GM04504 (cell line): ENCODE measurements at regions not wholly inside any gene's neighbourhood (a gene's known extent, or its start where the extent isn't known, plus 50 kb on each side); places are given as distances from the start of the nearest gene placed in this dataset.

Source experiments
- DNase-seq: peaks from one replicate; pipeline ENCODE4 v3.0.0-alpha.2; 2012; ENCODE audit warnings: low read depth

DNA sequence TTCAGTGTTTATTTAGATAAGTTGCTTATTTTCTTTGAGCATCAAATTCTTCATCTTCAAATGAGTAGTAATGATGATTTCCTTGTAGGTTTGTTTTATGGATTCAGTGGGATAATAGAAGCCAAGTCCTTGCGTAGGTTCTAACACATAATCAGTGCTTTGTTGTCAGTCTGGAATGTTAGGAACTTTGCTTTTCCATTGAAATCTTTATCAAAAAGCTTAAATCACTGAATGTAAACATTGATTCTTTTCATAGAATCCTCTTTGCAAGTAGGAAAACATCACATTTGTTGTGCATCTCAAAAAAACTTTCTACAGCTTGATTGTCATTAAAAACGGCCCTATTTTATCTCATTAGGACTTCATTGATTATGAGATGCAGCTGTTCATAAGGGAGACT lies 490.3 kb upstream of the GOT2 start:
- DNase-seq: no peak

DNA sequence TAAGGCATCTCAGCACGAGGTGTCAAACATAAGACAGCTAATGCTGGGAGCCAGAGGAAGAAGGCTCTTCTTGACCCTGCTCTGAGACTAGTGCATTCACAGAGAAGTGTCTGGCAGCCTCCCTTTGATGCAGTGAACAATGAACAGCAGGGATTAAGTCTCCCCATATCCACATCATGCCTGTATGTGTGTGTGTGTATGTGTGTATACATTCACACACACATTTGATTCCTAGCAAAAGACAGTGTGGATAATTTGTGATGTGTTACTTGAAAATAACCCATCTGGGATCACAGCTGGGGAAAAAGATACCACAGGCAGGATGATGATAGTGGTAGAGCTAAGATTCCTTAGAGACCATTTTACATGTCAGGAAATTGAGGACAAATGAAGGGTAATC lies 485.9 kb upstream of the GOT2 start:
- no peak for DNase-seq

DNA sequence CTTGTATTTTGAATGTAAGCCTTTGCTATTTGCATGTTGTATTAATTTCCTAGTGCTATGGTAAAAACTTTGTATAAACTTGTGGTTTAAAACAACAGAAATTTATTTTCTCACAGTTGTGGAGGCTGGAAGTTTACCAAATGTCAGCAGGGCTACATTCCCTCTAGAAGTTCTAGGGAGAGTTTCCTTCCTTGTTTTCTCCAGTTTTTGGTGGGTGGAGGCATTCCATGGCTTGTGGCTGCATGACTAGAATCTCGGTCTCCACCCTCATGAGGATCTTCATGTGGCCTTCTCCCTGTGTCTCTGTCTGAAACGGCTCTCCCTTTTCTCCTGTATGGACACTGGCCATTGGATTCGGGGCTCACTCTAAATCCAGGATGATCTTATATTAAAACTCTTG lies 482.2 kb upstream of the GOT2 start:
- no peak for DNase-seq

DNA sequence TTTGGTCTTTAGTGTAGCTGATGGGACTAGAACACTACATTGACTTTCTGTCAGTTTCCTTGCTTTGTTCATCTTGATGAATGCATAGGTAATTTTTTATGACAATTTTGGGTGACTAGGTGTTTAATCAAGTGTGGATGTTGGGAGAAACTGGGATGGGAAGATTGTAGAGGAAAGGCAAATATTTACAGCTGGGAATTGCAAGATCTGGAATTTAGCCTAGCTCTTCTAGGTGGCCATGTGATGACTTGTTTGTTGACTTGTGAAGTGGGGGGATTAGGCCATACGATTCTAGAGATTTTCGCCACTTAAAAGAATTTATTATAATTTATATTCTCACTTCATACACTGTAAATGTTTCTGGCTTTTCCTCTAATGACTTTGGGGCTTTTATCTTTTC lies 480.3 kb upstream of the GOT2 start:
- no peak for DNase-seq

DNA sequence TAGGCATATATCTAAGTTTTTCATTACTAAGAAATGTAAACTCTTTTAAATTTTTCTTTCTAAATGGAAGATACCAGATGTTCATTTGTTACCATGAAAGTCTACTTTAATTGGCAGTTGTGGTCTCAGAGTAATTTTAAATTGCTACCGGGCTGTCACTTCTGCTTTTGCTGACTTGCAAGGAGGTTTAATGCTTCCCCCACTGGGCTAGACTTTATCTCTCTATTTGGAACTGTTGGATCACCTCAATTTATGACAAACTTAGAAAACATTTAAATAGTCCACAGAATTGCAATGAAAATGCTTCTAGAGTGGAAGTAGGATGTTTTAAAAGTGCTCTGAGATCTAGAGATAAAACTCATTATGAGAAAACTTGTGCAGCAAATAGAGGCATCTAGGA lies 479.8 kb upstream of the GOT2 start:
- no peak for DNase-seq

DNA sequence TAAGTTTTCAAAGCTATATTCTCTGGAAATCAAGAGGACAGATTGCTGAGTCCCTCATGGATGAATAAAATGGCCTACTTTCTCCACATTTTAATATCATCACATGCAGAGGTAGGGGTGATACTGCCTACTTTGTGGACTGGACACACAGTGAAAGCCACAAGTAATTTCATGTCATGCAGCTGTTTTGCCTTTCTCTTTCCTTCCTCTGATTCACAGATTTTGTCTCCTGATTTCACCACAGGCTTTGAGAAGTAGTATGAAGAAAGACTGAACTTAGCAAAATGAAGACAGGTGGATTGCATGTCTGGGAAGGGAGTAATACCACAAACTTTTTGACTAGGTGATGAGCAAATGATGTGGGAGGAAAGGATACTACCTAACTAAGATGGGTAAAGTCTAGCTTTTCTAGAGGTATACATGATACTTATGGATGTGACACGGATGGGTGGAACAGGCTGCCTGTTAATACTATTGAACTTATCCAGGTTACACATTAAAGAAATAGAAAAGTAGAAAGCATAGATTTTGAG lies 478.4 kb upstream of the GOT2 start:
- no peak for DNase-seq

DNA sequence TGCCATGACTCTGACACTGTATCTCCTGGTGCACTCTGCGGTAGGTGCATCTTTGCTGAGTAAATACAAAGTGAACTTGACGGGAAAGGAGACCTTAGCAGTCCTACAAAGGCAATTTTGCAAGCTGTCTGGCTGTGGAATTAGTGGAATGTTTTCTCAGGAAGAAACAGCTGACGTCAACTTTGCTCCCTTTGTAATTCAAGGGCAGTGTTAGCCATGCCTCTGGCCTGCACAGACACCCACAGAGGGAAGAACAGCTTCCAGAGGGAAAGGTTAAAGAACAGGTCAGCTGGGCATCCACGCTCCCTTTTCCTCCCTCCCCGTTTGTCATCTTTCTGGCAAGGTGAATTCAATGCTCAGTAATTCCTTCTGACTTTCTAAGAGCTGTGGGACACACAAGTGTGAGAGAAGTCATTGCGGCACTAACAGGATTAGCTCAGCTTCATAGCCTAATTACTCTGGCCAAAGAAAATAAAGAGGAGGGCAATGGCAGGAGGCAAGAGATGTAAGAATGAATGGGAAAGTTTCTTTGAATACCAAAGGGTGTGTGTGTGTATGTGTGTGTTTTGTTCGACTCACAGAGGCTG lies 476.9 kb upstream of the GOT2 start:
- DNase-seq: peak; percentile 13

DNA sequence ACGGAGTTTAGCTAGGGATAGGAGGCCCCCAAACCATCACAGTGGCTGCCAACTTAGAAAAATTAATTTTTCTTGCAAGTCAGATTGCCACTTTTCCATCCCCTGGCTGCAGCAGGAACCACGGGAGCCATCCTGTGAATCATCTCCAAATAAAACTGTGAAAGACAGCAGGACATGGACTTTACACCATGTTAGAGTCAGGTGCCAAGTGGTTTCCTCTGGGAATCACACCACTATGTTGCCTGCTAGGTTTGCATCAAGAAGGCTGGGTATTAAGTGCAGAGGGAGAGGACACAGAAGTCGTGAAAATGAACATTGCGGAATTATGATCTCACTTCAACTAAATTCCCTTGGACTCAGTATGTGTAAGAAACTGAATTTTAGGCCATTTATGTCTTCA lies 471.3 kb upstream of the GOT2 start:
- no peak for DNase-seq

DNA sequence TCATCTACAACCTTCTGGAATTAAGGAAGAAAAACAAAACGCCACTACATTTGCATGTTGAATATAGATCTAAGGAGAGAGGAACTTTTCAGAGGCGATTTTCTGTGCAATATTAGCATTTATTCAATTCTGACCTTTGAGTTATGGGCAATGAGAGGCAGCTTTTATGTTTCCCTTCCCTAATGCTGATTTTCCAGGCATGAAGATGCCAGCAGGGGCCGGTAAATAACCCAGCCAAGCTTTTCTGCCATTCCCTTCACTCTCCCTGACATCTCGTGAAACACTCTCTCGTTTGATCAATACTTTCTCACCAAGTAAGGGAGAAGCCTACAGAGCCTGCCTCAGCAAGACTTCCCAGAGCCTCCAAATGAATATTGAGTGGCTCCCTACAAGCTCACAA lies 470.5 kb upstream of the GOT2 start:
- no peak for DNase-seq

DNA sequence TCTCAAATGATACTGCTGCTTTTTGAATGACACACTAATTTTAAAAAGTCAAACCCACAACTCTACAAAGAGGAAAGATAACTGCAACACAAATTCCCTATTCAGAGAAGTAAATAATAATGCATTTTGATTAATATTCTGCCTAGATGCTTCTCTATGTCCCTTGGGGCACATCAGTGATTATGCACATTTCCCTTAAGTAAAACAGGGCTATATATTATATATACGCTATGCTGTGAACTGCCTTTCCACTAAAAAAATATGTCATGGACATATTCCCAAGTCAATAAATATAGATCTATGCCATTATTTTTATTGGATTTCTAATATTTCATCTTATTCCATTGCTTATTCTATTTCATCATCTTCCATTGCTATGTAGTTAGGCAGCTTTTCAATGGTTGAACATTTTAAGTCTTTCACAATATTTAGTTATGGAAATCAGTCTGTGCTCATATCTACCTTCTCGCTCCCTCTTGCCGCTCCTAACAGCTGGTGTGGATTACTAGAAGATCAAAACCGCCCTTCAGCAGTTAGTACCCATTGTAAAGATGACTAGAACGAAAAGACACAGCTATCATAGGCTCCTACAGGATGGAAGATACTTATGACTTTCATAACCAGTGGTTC lies 468.2 kb upstream of the GOT2 start:
- DNase-seq: no peak

DNA sequence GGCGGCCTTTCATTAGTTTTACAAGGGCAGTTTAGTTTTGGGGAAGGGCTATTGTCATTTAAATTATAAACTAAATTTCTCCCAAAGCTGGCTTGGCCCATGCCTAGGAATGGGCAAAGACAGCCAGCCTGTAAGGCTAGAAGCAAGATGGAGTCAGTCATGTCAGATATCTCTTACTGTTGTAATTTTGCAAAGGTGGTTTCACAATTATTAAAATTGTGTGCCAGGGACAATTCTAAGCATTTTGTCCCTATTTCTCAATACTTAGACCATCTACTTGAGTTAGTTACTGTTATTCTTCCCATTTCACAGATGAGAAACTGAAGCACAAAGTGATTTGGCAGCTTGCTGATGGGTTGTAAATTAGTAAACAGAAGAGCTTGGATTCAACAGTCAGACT lies 467.7 kb upstream of the GOT2 start:
- no peak for DNase-seq

DNA sequence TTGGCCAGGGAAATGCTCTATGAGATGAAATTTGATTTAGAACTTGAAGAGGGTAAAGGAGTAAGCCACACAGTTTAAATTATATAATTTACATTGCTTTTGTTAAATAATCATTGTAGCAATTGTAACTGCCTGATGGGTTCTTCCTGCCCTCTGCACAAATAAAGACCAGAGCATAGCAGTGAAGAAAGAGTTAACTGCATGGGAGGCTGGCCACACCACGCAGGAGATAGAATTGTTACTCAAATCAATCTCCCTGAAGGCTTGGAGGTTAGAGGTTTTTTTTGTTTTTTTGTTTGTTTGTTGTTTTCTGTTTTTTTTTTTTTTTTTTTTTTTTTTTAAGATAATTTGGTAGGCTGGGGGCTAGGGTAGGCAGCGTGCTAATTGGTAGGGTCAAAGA lies 467.0 kb upstream of the GOT2 start:
- DNase-seq: no peak

DNA sequence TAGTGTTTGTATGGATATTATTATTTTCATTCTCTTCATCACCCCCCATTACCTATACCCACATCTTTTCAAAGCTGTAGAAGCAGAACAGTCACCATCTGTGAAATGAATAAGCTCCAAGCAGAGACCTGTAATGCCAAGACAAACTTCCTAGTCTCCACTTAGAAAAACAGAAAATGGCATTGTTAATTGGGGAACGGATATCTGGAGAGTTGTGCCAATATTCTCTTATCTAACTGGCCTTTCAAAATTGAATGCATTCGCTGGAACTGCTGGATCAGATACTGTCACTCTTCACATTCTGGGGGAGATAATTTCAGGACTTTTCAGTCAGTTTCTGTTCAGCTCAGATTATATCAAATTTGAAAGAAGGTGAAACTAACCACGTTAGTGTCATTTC lies 464.4 kb upstream of the GOT2 start:
- DNase-seq: no peak

DNA sequence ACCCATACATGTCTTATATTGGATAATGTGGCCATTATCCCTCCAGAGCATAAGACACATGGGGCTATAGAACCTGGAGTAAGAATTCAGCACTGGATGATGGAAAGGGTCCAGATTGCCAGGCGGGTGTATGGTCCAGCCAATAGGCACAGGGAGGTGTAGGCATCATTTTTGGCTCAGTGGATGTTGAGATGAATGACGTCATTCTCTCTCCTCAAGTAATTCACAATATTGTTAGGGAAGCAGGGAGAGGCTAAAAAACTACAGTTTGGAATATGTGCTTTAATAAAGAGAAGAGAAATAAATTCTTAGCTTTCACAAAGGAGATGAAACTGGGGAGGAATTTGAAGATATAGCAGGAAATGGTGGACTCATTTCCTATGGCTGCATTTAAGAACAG lies 461.1 kb upstream of the GOT2 start:
- DNase-seq: no peak

DNA sequence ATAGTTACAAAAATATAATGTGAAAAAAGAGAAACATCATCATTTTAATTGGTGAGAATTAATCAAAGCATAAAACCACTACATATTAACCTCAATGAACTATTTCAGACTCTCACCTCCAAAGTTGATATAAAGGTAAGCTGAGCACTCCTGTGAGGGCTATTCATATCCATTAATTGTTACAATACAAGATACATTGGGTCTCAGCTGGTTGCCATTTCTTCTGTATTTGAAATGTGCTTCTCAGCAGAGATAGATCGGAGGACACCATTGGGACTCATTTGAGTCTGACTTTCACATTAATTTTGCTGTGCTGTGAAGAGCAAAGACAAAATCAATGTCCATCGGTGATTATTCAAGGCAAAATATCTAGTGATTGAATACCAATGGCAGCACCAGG lies 459.5 kb upstream of the GOT2 start:
- DNase-seq: no peak

DNA sequence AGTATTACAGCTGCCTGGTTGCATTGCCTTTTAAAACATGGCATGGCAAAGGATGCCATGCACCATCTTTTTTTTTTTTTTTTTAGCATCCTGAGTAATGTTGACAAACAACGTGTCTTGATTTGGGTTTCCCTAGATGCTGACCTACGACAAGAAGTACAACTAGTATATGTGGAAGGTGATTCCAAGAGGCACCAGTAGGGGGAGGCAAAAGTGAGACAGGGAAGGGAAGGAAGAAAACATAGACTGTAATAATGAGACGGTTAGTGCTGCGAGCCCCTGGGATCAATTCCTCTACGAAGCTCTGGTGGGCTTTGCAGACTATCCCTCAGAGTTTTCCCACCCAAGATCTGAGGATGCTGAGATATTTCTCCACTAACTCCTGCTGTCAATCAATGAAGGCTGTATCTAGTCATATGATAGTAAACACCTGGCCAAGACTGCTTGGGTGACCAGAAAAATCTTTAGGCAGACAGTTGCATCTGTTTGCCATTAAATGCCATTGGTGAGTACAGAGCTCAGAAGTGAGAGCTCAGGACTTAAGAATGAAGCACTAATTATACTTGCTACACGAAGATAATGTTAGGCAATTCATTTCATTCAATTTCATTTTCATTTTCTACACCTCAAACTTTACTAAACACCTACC lies 458.6 kb upstream of the GOT2 start:
- DNase-seq: no peak

DNA sequence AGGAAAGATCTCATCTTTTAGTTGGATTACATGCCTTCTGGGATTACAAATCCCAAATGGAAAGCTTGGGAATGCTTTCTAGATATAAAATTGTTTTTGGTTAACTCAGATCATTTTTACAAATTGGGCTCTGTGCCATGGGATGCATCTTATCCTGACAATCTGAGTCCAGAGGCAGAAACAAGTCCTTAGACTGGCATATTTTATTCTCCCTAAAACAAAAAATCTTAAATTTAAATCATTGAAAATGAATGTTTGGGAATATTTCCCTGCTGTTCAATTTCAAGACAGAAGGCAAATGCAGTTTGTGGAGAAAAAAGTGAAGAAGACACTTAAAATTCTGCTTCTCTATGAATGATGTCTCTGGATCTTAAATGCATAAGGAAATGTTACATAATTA lies 456.6 kb upstream of the GOT2 start:
- DNase-seq: no peak

DNA sequence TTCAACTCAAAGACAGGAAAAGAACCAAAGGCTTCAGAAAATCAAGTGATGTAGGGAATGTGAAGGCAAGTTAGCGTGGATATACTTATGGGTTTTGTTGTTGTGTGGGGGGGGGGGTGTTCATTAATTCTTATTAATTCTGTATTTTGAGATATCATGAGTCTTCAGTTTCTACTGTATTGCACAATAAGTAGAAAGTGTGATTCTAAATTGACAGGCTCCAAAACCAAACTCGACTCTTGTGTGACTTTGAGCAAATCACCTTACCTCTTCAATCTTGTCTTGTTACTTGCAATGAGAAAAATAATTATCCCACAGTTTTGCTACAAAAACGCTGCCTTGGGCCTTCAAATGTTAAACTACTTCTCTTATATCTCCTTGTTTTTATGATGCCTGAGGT lies 453.9 kb upstream of the GOT2 start:
- no peak for DNase-seq

DNA sequence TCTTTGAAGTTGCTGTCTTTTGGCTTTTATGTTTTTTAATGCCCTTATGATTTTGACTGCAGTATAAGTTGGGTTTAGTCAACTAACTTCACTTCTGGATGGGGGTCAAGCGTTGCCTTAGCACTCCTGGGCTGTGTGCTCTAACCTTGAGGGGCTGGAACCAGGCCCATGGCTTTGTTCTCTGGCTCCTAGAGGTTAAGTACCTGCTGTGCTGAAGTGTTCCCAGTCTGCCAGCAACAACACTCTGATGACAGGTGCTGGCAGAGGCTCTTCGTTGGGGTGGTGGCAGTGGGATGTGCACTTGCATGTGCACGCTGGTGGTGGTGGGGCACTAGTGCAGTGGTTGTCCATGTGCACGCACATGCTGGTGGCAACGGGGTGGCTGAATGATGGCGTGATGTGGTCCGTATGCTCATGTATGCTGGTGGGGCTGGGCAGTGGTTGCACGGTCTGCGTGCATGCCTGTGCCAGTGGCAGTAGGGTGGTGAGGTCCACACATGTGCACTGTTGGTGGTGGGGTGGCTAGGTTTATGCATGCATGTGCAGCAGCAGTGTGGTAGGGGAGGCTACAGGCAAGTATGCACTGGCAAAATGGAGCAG lies 447.8 kb upstream of the GOT2 start:
- no peak for DNase-seq

DNA sequence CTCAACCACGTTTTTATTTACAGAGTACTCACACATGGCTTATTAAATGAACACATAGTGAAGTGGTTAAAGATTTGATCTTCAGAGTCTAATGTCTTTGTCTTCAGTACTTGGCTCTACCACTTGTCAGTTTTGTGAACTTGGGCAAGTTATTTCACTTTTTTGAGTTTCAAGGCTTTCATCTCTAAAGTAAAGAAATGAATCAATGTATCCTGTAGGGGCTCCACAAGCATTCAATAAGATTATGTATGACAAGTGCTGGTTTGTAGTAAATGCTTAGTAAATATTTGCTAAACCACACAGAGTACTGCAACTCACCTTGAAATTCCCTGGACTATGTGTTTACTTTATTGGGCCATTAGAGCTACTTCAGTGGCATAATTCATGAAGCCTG lies 446.0 kb upstream of the GOT2 start:
- DNase-seq: no peak

DNA sequence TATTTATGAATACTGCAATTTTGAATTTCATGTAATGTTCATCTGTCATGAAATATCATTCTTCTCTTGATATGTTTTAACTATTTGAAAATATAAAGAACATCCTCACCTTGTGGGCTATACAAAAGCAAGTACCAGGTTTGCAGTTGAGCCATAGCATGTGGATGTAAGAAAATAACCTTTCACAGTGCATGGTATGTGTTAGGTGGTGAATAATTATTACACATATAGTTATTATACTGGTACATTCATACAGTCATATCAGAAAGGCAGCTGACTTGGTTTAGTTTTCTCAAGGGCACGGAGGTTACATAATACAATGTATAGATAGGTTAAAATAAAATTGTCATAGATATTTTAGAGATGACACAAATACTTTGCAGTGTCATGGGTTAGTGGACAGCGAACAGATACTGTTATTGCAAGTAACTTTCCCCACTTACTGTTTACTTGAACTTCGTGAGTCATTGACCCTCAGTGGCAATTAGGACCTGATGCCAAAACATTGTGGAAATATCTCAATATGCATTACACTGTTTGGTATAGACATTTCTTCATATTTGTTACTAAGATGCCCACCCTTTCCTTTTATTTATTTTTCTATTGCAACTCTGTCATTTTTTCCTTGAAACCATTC lies 445.4 kb upstream of the GOT2 start:
- DNase-seq: no peak

DNA sequence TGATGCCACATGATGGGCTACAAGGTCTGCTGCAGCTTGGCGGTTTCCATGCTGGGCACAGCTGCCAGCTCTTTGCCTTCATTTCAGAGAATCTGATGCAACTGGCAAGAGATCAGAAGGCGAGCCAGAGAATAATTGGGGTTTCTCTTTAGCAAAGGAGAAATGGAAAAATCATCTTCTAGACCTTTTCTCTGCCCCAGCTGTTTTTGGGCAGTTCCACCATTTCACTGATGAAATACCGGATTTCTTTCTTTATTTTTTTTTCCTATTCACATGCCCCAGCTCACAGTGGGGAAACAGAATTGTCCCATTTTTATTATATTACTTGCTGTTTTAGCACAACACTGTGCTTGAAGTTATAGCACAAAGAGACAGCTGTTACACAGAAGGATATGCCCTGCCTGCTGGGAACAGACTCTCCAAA lies 439.3 kb upstream of the GOT2 start:
- no peak for DNase-seq
